ENCODE measurements at regions not wholly inside any gene's neighbourhood (a gene's known extent, or its start where the extent isn't known, plus 50 kb on each side); places are given as distances from the start of the nearest gene placed in this dataset.

- H3K27me3 Mint-ChIP-seq (ENCODE audit: unreplicated experiment), result peaks cover 11% of the 10 kb centered on the region
- H3K36me3 Mint-ChIP-seq (ENCODE audit: low read depth, unreplicated experiment), result peaks cover 23% of the 10 kb centered on the region
- H3K27ac Mint-ChIP-seq (ENCODE audit: unreplicated experiment), result no peak overlapping the region
- no peak for TF ChIP-seq CTCF (IDR thresholded peaks at IDR 0.05; ENCODE audit: unreplicated experiment)
- no peak for DNase-seq (ENCODE audit: low spot score)
- H3K4me3 Mint-ChIP-seq (ENCODE audit: unreplicated experiment), result no peak overlapping the region
- H3K4me1 Mint-ChIP-seq (ENCODE audit: unreplicated experiment), result peaks cover 23% of the 10 kb centered on the region
- H3K9me3 Mint-ChIP-seq (ENCODE audit: unreplicated experiment), result no peaks in the 10 kb centered on the region
These were observed 107.6 kb upstream of the IPO9 start for GRCh38 chr1:201721082-201722049.

DNA sequence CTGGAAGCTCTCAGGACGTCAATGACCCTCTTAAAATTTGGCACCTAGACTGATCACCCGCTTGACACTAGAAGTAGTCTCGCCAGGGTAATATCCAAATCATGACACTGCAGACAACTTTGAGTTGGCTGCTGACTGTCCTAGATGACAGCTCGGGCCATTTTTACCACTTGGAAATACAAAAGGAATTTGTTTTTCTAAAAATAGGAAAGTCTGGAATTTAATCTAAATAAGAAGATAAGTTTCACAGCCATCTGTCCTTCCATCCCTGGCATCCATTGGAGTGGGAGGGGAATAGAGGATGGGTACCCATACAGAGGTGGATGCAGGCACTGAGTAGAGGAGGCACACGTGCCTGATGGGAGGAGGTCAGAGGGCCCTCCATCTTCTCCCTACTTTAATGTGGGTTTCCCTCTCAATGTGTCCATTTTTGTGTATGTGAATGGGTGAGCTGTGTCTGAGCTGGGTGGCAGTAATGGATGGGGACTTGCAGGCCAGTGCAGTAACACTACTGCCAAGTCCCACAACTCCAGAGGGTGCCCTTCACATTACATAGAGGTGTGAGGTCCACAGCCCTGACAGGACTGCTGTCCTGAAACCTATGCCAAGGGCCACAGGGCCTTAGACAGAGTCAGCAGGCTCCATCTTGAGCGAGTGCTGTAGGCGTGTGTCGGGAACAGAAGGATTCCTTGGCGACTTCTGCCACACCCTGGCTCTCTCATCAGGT lies 104.8 kb upstream of the IPO9 start:
- Mint-ChIP-seq H3K36me3 (ENCODE audit: low read depth, unreplicated experiment) (peaks cover 5% of the 10 kb centered on the region), H3K4me3 (ENCODE audit: unreplicated experiment) (no peak overlapping the region), H3K27me3 (ENCODE audit: unreplicated experiment) (peaks cover 6% of the 10 kb centered on the region), H3K9me3 (ENCODE audit: unreplicated experiment) (no peaks in the 10 kb centered on the region), H3K4me1 (ENCODE audit: unreplicated experiment) (peaks cover 25% of the 10 kb centered on the region), H3K27ac (ENCODE audit: unreplicated experiment) (no peak overlapping the region)
- no peak for DNase-seq (ENCODE audit: low spot score)
- TF ChIP-seq CTCF (IDR thresholded peaks at IDR 0.05; ENCODE audit: unreplicated experiment), result no peak

DNA sequence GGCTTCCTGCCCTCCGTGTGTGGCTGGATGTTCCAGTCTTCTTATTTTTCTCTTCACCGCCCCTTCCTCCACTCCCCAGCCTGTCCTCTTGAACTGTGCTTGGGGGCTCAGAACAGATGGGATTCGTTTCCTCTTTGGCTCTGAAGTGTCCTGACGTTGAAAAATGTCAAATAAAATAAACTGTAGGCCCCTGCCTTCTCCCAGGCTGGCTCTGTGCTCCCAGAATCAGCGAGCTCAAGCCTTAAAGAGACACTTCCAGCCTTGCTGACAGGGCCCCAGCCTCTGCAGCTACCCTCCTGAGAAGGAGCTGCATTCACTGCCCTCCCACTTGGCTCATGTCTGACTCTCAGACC lies 104.2 kb upstream of the IPO9 start:
- H3K9me3 Mint-ChIP-seq (ENCODE audit: unreplicated experiment), result no peaks in the 10 kb centered on the region
- DNase-seq (ENCODE audit: low spot score), result no peak
- H3K27ac Mint-ChIP-seq (ENCODE audit: unreplicated experiment), result no peak overlapping the region
- peaks cover 3% of the 10 kb centered on the region for H3K36me3 Mint-ChIP-seq (ENCODE audit: low read depth, unreplicated experiment)
- peaks cover 23% of the 10 kb centered on the region for H3K4me1 Mint-ChIP-seq (ENCODE audit: unreplicated experiment)
- TF ChIP-seq CTCF (IDR thresholded peaks at IDR 0.05; ENCODE audit: unreplicated experiment), result no peak
- no peak overlapping the region for H3K4me3 Mint-ChIP-seq (ENCODE audit: unreplicated experiment)
- H3K27me3 Mint-ChIP-seq (ENCODE audit: unreplicated experiment), result peaks cover 5% of the 10 kb centered on the region

GRCh38 chr1:201726700-201727099 lies 102.3 kb upstream of the IPO9 start:
- peaks cover 6% of the 10 kb centered on the region for H3K36me3 Mint-ChIP-seq (ENCODE audit: low read depth, unreplicated experiment)
- no peaks in the 10 kb centered on the region for H3K9me3 Mint-ChIP-seq (ENCODE audit: unreplicated experiment)
- DNase-seq (ENCODE audit: low spot score), result no peak
- no peak overlapping the region for H3K27ac Mint-ChIP-seq (ENCODE audit: unreplicated experiment)
- H3K4me1 Mint-ChIP-seq (ENCODE audit: unreplicated experiment), result peaks cover 23% of the 10 kb centered on the region
- peaks cover 5% of the 10 kb centered on the region for H3K27me3 Mint-ChIP-seq (ENCODE audit: unreplicated experiment)
- no peak for TF ChIP-seq CTCF (IDR thresholded peaks at IDR 0.05; ENCODE audit: unreplicated experiment)
- H3K4me3 Mint-ChIP-seq (ENCODE audit: unreplicated experiment), result no peak overlapping the region

DNA sequence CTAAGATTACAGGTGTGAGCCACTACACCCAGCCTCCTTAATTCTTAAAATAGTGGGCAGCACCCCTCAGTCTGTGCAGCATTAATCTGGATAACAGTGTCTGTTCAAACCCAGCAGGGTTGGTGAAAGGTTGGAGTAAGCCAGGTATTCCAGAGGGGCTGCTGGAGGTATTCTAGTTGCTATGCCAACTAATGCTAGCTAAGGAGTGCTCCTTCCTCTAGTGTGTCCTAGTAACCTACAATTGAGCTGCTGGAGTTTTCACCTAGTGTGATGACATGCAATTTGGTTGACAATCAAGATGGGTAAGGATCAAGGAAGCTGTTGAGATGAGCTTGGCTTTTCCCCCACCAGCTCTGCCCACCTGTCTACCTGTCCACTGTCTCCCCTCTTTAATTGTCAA lies 100.2 kb upstream of the IPO9 start:
- Mint-ChIP-seq H3K9me3 (ENCODE audit: unreplicated experiment) (no peaks in the 10 kb centered on the region), H3K36me3 (ENCODE audit: low read depth, unreplicated experiment) (peaks cover 9% of the 10 kb centered on the region), H3K27ac (ENCODE audit: unreplicated experiment) (no peak overlapping the region), H3K4me1 (ENCODE audit: unreplicated experiment) (peaks cover 23% of the 10 kb centered on the region), H3K4me3 (ENCODE audit: unreplicated experiment) (no peak overlapping the region), H3K27me3 (ENCODE audit: unreplicated experiment) (peaks cover 3% of the 10 kb centered on the region)
- DNase-seq (ENCODE audit: low spot score), result no peak
- TF ChIP-seq CTCF (IDR thresholded peaks at IDR 0.05; ENCODE audit: unreplicated experiment), result no peak
